ENCODE measurements at regions not wholly inside any gene's neighbourhood (a gene's known extent, or its start where the extent isn't known, plus 50 kb on each side); places are given as distances from the start of the nearest gene placed in this dataset.

DNA sequence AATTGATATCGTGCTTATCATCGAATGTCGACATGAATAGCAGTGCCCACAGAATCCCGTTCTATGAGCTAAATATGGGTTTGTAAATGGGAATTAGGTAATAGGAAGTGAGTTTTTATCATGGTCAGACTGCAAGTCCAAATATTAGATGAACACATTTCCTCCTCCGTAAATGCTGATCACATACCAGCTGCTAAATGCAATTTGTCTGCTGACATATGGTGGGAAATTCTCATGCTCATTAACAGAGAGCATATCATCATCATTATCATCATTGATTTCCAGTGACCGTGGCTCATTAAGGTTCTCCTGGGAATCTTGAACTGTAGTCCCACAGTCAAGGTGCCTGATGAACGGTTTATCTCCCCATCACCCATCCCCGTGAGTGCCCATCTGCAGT, 998.8 kb upstream of the TMEM132C start:
- DNase-seq, result no peak

DNA sequence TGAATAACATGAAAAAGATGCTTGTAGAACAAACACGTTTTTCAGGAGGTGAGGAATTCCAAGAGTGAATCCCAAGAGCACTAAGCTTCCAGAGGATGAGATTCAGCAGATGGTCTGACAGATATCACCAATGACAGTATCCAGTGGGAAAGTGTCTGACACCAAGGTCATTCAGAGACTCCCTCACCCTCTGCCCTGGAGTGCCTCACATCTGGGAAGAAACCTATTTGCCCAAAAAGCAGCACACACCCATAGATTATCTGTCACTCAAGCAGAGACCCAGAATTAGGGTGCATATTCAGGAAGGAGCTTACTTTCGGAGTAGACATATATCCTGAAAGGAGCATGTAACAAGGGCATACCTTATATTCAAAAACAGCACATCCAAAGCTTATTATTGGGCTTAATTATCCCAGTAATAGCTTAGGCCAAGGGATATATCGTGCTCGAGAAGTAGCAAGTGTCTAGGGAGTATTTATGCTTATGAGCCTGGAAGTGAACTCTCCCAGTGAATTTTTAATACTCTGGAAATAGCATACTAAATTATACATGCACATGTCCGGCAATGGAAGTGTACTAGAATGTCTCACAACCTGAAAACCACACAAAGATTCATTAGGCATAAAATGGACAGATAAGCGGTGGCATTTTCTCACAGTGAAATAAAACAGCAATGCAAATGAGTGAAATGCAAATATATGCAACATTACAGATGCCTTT, 998.1 kb upstream of the TMEM132C start:
- DNase-seq, result peak; percentile 30

DNA sequence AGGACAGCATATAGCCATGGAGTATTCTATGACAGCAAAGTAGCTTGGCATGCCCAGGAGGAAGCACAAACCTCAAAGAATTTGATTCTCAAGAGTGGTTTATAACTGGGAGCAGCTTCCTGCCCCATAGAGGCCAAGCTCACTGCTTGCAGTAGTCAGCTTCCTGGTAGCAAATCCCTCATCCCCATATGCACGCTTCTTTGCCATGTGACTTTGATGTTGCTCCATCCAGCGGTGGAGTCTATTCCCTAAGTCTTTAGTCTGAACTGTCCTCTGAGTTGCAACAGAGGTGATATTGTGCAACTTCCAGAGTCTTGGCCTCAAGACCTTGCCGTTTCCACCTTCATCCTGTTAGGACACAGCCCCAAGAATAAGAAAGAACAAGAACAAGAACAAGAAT, 996.8 kb upstream of the TMEM132C start:
- DNase-seq, result no peak

DNA sequence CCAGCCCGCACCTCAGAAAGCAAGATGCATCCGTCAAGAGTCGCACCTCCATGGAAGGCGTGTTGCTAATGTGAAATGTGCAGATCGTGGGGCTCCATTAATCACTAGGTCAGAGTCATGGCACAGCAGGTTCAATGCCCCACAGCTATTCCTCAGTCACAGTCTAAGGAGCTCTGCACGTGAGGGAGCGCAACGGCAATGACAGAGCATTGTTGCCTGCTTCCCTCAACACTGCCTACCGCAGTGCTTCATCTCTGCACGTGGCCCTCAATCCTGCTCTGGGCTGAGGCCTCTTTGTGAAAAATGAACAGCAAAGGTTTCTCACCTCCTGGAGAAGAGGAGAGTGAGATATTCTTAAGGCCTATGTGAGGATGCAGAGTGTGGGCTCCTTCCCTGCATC, 995.2 kb upstream of the TMEM132C start:
- DNase-seq, result no peak

GRCh38 chr12:127272864-127273263, 994.1 kb upstream of the TMEM132C start:
- no peak for DNase-seq

GRCh38 chr12:127273626-127274025, 993.3 kb upstream of the TMEM132C start:
- DNase-seq, result no peak

- no peak for DNase-seq
Observed at GRCh38 chr12:127275416-127275815, 991.6 kb upstream of the TMEM132C start.

- DNase-seq, result no peak
Observed at GRCh38 chr12:127277882-127278281, 989.1 kb upstream of the TMEM132C start.

DNA sequence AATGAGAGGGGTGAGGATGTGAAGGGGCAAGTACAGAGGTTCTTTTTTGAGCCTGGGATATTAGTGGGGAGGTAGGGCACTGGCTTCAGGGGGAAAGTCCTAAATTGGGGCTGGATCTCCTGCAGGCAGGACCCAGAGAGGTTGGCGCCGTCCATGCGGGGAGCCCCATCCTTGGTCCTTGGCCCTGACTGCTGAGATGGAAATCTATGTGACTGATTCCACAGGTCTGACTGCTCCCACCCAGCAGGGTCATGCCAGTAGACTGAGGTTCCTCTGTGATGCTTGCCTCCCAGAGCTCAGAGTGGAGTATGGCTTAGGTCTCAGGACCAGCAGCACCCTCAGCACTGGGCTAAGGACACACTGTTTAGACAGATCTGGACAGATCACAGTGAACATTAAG, 988.6 kb upstream of the TMEM132C start:
- no peak for DNase-seq

GRCh38 chr12:127280393-127281275, 986.3 kb upstream of the TMEM132C start:
- peak; percentile 45 for DNase-seq

GRCh38 chr12:127282786-127283565, 984.0 kb upstream of the TMEM132C start:
- DNase-seq, result no peak

- DNase-seq, result no peak
Observed at GRCh38 chr12:127284021-127284420, 982.9 kb upstream of the TMEM132C start.

DNA sequence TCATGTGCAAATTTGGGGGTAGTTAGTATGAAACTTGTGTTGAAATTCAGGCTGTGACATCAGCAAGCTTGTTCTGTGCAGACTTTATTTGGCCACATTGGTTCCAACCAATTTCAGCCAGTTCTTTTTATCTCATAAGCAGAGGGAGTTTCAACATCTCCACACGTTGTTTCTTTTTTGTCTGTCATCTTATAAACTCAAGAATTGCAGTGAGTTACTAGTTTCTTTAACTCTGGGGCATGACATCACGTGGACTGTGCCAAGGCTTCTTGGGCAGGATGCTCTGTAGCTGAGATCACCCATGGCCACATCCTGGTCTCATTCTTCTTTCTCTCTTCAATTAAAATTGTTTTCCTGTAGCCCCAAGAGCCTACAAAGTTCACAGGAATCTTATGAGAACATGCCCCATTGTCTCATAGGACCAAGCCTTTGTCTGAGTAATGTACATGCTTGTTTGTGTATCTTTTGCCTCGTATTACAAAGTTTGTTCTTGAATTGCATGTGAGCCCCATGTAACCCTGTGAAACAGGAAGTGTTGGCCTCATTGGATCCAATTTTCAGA, 982.0 kb upstream of the TMEM132C start:
- DNase-seq, result no peak

GRCh38 chr12:127286281-127286680, 980.7 kb upstream of the TMEM132C start:
- DNase-seq, result no peak

GRCh38 chr12:127287256-127287655, 979.7 kb upstream of the TMEM132C start:
- no peak for DNase-seq

GRCh38 chr12:127290251-127290650, 976.7 kb upstream of the TMEM132C start:
- no peak for DNase-seq

GRCh38 chr12:127292736-127293135, 974.2 kb upstream of the TMEM132C start:
- no peak for DNase-seq

DNA sequence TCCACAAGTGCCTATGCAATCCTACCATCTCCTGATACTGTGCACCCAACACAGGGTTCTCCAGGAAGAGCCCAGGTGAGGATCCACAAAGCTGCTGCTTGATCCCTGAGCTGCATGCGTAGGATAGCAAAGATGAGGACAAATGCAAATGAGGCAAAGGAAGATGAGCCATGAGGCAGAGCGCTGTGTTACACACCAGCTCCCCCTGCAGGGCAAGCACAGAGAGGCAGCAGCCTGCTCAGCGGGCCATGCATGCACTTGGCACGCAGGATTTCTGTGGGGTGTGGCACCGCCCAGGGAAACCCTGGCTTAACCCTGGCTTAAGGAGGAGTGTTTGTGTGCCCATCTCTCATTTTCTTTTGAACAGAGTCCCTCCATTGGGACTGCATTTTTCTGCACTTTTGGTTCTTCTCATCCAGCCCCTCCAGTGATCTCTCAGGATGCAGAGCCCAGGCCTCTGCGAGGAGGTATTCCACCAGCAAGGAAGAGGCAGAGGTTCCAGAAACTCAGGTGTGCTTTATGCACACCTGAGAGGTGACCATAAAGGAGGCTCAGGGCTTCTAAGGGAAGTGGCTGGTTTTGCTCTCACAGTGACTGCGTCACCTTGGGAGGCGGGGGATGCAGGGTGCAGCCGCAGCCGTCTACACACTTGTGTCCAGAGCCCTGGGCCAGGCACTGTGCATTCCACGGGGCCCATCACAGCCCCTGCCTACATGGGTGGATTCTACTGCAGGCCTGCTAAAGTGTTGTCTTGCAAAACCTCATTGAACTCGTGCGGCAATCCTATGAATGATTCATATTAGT, 973.3 kb upstream of the TMEM132C start:
- DNase-seq, result peak; percentile 25

- no peak for DNase-seq
Observed at GRCh38 chr12:127294651-127295210, 972.2 kb upstream of the TMEM132C start.

GRCh38 chr12:127295630-127296029, 971.3 kb upstream of the TMEM132C start:
- no peak for DNase-seq

DNA sequence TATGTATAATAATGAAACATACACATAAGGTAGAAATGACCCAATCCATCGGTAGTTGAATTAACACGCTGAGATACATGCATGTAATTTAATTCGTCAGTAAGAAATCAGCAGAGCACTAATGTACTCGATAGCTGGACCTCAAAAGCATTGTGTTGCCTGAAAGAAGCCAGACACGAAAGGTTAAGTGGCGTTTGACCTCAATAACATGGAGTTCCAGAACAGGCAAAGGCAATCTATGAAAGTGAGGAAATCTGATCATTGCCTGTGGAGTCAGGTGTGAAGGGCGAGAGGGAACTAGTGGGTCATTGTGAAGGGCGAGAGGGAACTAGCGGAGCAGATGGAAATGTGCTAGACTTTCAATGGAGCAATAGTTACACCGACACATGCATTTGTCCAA, 970.4 kb upstream of the TMEM132C start:
- no peak for DNase-seq

DNA sequence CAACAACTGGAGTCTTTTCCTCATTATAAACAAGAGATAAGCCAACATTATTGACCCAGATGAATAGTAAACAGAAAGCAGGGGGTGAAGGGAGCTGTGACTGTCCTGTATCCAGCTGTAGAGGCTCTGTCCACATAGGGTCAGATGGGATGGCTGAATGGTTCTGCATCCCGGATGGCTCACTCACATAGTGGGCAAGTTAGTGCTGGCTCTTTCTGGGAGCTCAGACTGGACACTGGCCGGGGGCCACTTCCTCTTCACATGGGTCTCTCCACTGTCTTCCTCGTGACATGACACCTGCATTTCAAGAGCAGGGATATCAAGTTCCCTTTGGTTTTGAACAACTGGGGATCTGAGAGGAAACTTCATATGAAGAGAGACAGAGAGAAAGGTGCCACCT, 969.6 kb upstream of the TMEM132C start:
- DNase-seq, result no peak

Data from NCI-H1048 (cell line).